Nephron progenitor cell (in vitro differentiated cells): ENCODE measurements at regions not wholly inside any gene's neighbourhood (a gene's known extent, or its start where the extent isn't known, plus 50 kb on each side); places are given as distances from the start of the nearest gene placed in this dataset.

ENCODE experiments used
- DNase-seq: peaks from one replicate; pipeline ENCODE4 v3.0.0; 2021
- H3K27ac Mint-ChIP-seq: 2 replicates; pipeline ENCODE4 v1.8.0; 2021; ENCODE audit warnings: mild to moderate bottlenecking, moderate library complexity, mixed read lengths
- H3K27me3 Mint-ChIP-seq: 2 replicates; pipeline ENCODE4 v1.8.0; 2021; ENCODE audit warnings: mild to moderate bottlenecking, low read depth, mixed read lengths; ENCODE audit not compliant: poor library complexity
- H3K36me3 Mint-ChIP-seq: 2 replicates; pipeline ENCODE4 v1.8.0; 2021; ENCODE audit warnings: low read depth, mixed read lengths
- H3K4me1 Mint-ChIP-seq: 2 replicates; pipeline ENCODE4 v1.8.0; 2021; ENCODE audit warnings: mixed read lengths
- H3K4me3 Mint-ChIP-seq: 2 replicates; pipeline ENCODE4 v1.8.0; 2021; ENCODE audit warnings: mild to moderate bottlenecking, moderate library complexity, mixed read lengths
- H3K9me3 Mint-ChIP-seq: 2 replicates; pipeline ENCODE4 v1.8.0; 2021; ENCODE audit warnings: mild to moderate bottlenecking, moderate library complexity, mixed read lengths
- CTCF ChIP-seq: fragments of 200-600 bp; sonication (generic); IDR thresholded peaks from 2 replicates; pipeline ENCODE4 v1.5.0; 2021; ENCODE audit warnings: antibody characterized with exemption

GRCh38 chr5:159435855-159436254, 105.6 kb upstream of the IL12B start:
- Mint-ChIP-seq H3K27ac (no peak overlapping the region), H3K36me3 (no peaks in the 10 kb centered on the region), H3K9me3 (no peaks in the 10 kb centered on the region), H3K27me3 (peaks cover 28% of the 10 kb centered on the region), H3K4me1 (no peaks in the 10 kb centered on the region), H3K4me3 (no peak overlapping the region)
- no peak for DNase-seq
- no peak for TF ChIP-seq CTCF

GRCh38 chr5:159438092-159438491, 107.8 kb upstream of the IL12B start:
- no peak overlapping the region for H3K4me3 Mint-ChIP-seq
- no peak for DNase-seq
- no peak for TF ChIP-seq CTCF
- no peak overlapping the region for H3K27ac Mint-ChIP-seq
- H3K9me3 Mint-ChIP-seq, result no peaks in the 10 kb centered on the region
- H3K4me1 Mint-ChIP-seq, result peaks cover 10% of the 10 kb centered on the region
- no peaks in the 10 kb centered on the region for H3K36me3 Mint-ChIP-seq
- peaks cover 14% of the 10 kb centered on the region for H3K27me3 Mint-ChIP-seq

- no peak for TF ChIP-seq CTCF
- Mint-ChIP-seq H3K27ac (no peak overlapping the region), H3K36me3 (no peaks in the 10 kb centered on the region), H3K27me3 (peaks cover 10% of the 10 kb centered on the region), H3K4me1 (peaks cover 11% of the 10 kb centered on the region), H3K4me3 (no peak overlapping the region), H3K9me3 (no peaks in the 10 kb centered on the region)
- no peak for DNase-seq
Observed at GRCh38 chr5:159439002-159439401, 108.7 kb upstream of the IL12B start.

- peaks cover 15% of the 10 kb centered on the region for H3K4me1 Mint-ChIP-seq
- no peaks in the 10 kb centered on the region for H3K36me3 Mint-ChIP-seq
- H3K9me3 Mint-ChIP-seq, result no peaks in the 10 kb centered on the region
- no peak for DNase-seq
- H3K27me3 Mint-ChIP-seq, result peaks cover 8% of the 10 kb centered on the region
- H3K4me3 Mint-ChIP-seq, result no peak overlapping the region
- no peak overlapping the region for H3K27ac Mint-ChIP-seq
- TF ChIP-seq CTCF, result no peak
Observed at GRCh38 chr5:159440235-159440634, 109.9 kb upstream of the IL12B start.

GRCh38 chr5:159440968-159441367, 110.7 kb upstream of the IL12B start:
- Mint-ChIP-seq H3K27me3 (peaks cover 8% of the 10 kb centered on the region), H3K9me3 (no peaks in the 10 kb centered on the region), H3K4me1 (peaks cover 15% of the 10 kb centered on the region), H3K27ac (no peak overlapping the region), H3K4me3 (no peak overlapping the region), H3K36me3 (no peaks in the 10 kb centered on the region)
- no peak for DNase-seq
- TF ChIP-seq CTCF, result no peak

- Mint-ChIP-seq H3K9me3 (no peaks in the 10 kb centered on the region), H3K4me3 (no peak overlapping the region), H3K4me1 (peaks cover 15% of the 10 kb centered on the region), H3K27me3 (peaks cover 4% of the 10 kb centered on the region), H3K27ac (no peak overlapping the region), H3K36me3 (no peaks in the 10 kb centered on the region)
- peak; percentile 30 for DNase-seq
- TF ChIP-seq CTCF, result peak; percentile 33
Observed at GRCh38 chr5:159441441-159441840, 111.2 kb upstream of the IL12B start.
